Endometrium (tissue), 2 donors: ENCODE measurements at regions not wholly inside any gene's neighbourhood (a gene's known extent, or its start where the extent isn't known, plus 50 kb on each side); places are given as distances from the start of the nearest gene placed in this dataset.
"Not testable (repeated sequence)": the region's sequence is repeated elsewhere in the genome, so short reads cannot be mapped to it uniquely, and the experiment has no call there.

Experiments used
- FAIRE-seq: peaks from 2 replicates; lab custom pipeline; 2012; peaks lifted over from hg19 to GRCh38; lab: Jason Lieb, UNC
- donor health status: control.
- donor health status: control.

GRCh38 chrX:22800806-22801205 lies 199.0 kb upstream of the DDX53 start:
- no peak for FAIRE-seq

GRCh38 chrX:22803353-22803752 lies 196.4 kb upstream of the DDX53 start:
- FAIRE-seq: no peak

- no peak for FAIRE-seq
Measured at GRCh38 chrX:22810876-22811275, 188.9 kb upstream of the DDX53 start.

GRCh38 chrX:22818061-22818460 lies 181.7 kb upstream of the DDX53 start:
- no peak for FAIRE-seq

- FAIRE-seq: no peak
Measured at GRCh38 chrX:22855693-22856092, 144.1 kb upstream of the DDX53 start.

GRCh38 chrX:22859642-22860041 lies 140.1 kb upstream of the DDX53 start:
- no peak for FAIRE-seq

- FAIRE-seq: not testable (repeated sequence)
Measured at GRCh38 chrX:22866801-22867200, 133.0 kb upstream of the DDX53 start.

- FAIRE-seq: no peak
Measured at GRCh38 chrX:22882543-22882942, 117.2 kb upstream of the DDX53 start.

- FAIRE-seq: no peak
Measured at GRCh38 chrX:22889819-22890218, 109.9 kb upstream of the DDX53 start.

GRCh38 chrX:22912616-22913015 lies 87.1 kb upstream of the DDX53 start:
- no peak for FAIRE-seq

- no peak for FAIRE-seq
Measured at GRCh38 chrX:22922961-22923360, 76.8 kb upstream of the DDX53 start.

- FAIRE-seq: peak; percentile 23
Measured at GRCh38 chrX:22934640-22935039, 65.1 kb upstream of the DDX53 start.

GRCh38 chrX:22944945-22945344 lies 54.8 kb upstream of the DDX53 start:
- FAIRE-seq: no peak
